ENCODE measurements at regions not wholly inside any gene's neighbourhood (a gene's known extent, or its start where the extent isn't known, plus 50 kb on each side); places are given as distances from the start of the nearest gene placed in this dataset.
"Not testable (repeated sequence)": the region's sequence is repeated elsewhere in the genome, so short reads cannot be mapped to it uniquely, and the experiment has no call there.

DNA sequence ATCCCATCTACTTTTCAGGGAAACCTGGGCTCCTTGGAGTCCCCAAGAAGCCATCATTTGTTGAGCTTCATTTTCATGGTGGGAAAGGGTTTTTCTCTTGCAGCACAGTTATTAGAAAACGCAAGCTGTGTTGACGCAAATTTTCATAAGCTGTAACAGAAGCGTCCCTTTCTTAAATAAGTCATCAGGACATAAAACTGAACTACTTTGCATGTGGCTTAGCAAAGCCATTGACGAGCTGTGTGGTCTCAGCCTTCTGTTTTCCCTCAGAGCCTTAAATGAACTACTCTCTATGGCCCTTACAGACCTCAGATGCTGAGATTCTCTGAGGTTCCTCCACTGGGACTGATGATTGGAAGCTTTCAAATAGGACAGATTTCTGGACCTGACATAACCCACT lies 85.1 kb downstream of the ARL4C start:
- ATAC-seq (ENCODE audit: poor library complexity) = no peak
- intact Hi-C loops (cut with DNase I) = no loop called here
- DNase-seq = no peak

DNA sequence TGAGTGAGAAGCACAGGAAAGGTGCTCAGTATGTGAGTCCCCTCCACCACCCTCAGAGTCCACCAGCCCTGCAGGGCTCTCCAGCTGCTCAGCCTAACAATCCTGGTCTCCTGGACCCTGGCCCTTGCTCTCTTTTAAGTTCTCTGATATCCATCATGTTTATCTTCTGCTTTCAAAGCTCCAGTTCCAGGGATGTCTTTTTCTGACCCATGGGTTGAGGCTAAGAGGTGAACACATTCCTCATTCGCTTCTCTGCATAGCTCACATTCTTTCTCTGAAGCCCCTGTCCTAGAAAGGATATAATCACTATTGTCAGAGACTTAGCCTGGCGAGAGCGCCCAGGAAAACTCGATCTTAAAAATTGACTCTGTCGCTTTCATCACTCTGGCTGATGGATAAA lies 86.4 kb downstream of the ARL4C start:
- ATAC-seq (ENCODE audit: poor library complexity) (no peak), DNase-seq (no peak)
- intact Hi-C loops (cut with DNase I) = no loop called here

DNA sequence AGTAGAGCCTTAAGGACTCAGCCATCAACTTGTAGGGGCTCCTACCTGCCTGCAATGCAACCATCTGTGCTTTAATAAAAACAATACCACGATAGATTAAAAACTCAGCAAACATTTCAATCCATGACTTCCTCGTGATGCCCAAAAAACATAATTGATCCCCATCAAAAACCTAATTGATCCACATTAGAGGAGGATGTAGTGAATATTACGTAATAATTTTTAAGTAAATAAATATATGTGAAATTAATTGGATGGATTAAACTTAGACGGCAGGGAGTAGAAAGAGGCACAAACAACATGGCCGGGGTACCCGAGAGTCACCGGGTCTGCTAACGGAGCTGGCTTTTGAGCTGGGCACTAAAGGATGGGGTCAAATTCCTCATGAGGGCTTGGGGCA lies 87.3 kb downstream of the ARL4C start:
- intact Hi-C loops (cut with DNase I) = no loop called here
- DNase-seq (no peak), ATAC-seq (ENCODE audit: poor library complexity) (no peak)

- ATAC-seq (ENCODE audit: poor library complexity) = no peak
Measured at GRCh38 chr2:234406085-234406484, 90.8 kb downstream of the ARL4C start.

GRCh38 chr2:234405462-234405861 lies 91.4 kb downstream of the ARL4C start:
- no peak for DNase-seq
- no peak for ATAC-seq (ENCODE audit: poor library complexity)
- intact Hi-C loops (cut with DNase I) = no loop called here

More at GRCh38 chr2:234406085-234406484, 90.8 kb downstream of the ARL4C start:
- DNase-seq = no peak
- intact Hi-C loops (cut with DNase I) = no loop called here

GRCh38 chr2:234404957-234405356 lies 91.9 kb downstream of the ARL4C start:
- ATAC-seq (ENCODE audit: poor library complexity) (no peak), DNase-seq (no peak)
- intact Hi-C loops (cut with DNase I) = no loop called here

- intact Hi-C loops (cut with DNase I) = no loop called here
- DNase-seq (no peak), ATAC-seq (ENCODE audit: poor library complexity) (no peak)
Measured at GRCh38 chr2:234403751-234404150, 93.1 kb downstream of the ARL4C start.

DNA sequence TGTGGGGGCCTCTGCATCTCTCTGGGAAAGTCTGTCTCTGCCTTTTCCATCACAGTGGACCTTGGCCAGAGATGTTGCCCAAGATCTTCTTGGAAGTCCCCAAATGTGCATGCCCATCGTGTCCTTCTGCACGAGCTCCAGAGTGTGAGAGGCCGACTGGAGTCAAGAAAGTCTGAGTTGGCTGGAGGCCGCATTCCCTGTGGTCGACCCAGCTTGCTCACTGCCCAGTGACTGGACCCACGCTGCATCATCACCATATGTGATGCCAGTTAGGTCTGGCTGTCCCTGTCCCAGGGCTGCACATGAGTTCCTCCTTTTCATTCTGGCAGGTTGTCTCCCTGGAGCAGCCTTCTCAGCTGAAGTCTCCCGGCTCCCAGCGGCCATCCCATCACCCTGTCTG lies 93.8 kb downstream of the ARL4C start:
- intact Hi-C loops (cut with DNase I) = no loop called here
- DNase-seq = no peak
- no peak for ATAC-seq (ENCODE audit: poor library complexity)

GRCh38 chr2:234401426-234401825 lies 95.5 kb downstream of the ARL4C start:
- ATAC-seq (ENCODE audit: poor library complexity) = no peak
- DNase-seq = no peak
- intact Hi-C loops (cut with DNase I) = no loop called here

GRCh38 chr2:234399451-234400246 lies 97.2 kb downstream of the ARL4C start:
- no peak for ATAC-seq (ENCODE audit: poor library complexity)
- intact Hi-C loops (cut with DNase I) = no loop called here
- no peak for DNase-seq

GRCh38 chr2:234398531-234398930 lies 98.3 kb downstream of the ARL4C start:
- ATAC-seq (ENCODE audit: poor library complexity) (no peak), DNase-seq (no peak)
- intact Hi-C loops (cut with DNase I) = no loop called here

DNA sequence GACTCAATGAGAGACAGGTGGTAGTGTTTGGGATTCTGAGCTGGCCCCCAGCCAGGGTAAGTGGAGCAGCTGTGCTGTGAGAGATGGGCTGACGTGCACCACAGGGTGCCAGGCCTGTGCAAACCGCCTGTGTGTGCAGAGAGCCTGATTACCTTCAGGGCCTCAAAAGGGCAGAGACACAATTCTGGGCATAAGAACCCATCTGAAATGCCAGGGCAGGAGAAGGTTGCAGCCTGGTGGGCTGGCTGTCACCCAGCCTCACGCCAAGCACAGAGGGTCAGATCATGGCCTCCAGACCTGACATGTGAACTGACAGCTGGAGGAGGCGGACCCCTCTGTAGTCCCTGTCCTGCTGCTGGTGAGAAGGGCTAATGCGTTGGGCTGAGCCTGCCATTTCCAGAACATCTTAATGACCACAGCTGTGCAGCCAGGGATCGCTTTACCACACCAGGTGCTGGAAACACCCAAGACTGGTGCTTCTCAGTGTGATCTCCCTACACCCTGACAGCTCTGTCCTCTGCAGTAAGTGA lies 100.9 kb downstream of the ARL4C start:
- ATAC-seq (ENCODE audit: poor library complexity) (no peak), DNase-seq (no peak)
- intact Hi-C loops (cut with DNase I) = no loop called here

- no peak for ATAC-seq (ENCODE audit: poor library complexity)
- intact Hi-C loops (cut with DNase I) = no loop called here
- no peak for DNase-seq
Measured at GRCh38 chr2:234394450-234394849, 102.4 kb downstream of the ARL4C start.

GRCh38 chr2:234393354-234393753 lies 103.5 kb downstream of the ARL4C start:
- ATAC-seq (ENCODE audit: poor library complexity) = no peak
- no peak for DNase-seq
- intact Hi-C loops (cut with DNase I) = no loop called here

DNA sequence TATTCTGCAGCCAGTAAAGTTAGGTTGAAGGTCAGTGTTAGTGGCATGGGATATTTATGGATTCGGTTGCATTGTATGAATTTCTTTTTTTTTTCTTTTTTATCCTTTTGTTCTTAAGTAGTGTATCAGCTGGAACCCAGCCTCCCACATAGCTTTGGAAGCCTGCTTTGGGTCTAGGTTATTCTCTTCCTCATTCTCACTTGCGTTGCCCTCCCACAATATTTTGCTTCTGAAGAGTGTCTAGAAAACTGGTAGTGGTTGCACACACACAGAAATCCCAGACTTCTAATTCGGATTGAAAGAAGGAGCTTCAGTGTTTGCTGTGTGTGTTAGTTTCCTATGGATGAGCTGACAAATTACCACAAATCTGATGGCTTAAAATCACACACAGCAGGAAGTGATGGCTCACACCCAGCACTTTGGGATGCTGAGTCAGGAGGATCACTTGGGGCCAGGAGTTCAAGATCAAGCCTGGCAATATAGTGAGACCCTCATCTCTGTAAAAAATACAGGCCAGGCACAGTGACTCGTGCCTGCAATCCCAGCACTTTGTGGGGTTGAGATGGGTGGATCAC lies 104.8 kb downstream of the ARL4C start:
- ATAC-seq (ENCODE audit: poor library complexity) (no peak), DNase-seq (no peak)
- intact Hi-C loops (cut with DNase I) = no loop called here

DNA sequence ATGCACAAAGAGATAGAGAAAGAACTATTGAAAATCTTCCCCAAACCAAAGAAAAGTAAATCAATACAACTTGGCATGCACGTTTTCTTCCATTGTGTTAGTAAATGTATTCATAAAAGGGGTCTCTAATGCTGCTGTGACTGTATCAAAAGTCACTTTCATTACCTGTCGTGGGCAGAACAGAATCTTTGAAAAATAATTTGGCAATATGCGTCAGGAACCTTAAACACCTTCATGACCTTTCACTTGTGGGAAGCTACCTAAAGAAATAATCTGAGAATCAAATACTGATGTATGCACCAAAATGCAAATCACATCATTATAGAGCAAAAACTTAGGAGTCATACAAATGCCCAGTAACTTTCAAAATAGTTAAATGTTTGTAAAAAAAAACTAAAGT lies 105.3 kb downstream of the ARL4C start:
- intact Hi-C loops (cut with DNase I) = no loop called here
- DNase-seq (no peak), ATAC-seq (ENCODE audit: poor library complexity) (no peak)

DNA sequence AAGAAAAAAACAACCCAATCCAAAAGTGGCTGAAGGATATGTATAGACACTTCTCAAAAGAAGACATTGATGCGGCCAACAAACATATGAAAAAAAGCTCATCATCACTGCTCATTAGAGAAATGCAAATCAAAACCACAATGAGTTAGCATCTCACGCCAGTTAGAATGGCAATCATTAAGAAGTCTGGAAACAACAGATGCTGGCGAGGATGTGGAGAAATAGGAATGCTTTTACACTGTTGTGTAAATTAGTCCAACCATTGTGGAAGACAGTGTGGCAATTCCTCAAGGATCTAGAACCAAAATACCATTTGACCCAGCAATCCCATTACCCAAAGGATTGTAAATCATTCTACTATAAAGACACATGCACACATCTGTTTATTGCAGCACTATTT lies 107.2 kb downstream of the ARL4C start:
- intact Hi-C loops (cut with DNase I); DNase-seq; ATAC-seq (ENCODE audit: poor library complexity): not testable (repeated sequence)

GRCh38 chr2:234388591-234388990 lies 108.3 kb downstream of the ARL4C start:
- ATAC-seq (ENCODE audit: poor library complexity) (no peak), DNase-seq (no peak)
- intact Hi-C loops (cut with DNase I) = no loop called here

- intact Hi-C loops (cut with DNase I) = no loop called here
- no peak for DNase-seq
Measured at GRCh38 chr2:234386971-234387370, 109.9 kb downstream of the ARL4C start.

GRCh38 chr2:234382131-234382530 lies 114.8 kb downstream of the ARL4C start:
- DNase-seq = no peak
- no peak for ATAC-seq (ENCODE audit: poor library complexity)
- intact Hi-C loops (cut with DNase I) = no loop called here

More at GRCh38 chr2:234386971-234387370, 109.9 kb downstream of the ARL4C start:
- ATAC-seq (ENCODE audit: poor library complexity) = no peak

Data from Right ventricle myocardium superior (tissue), 1 donor.